GM12872 (cell line): ENCODE measurements at regions not wholly inside any gene's neighbourhood (a gene's known extent, or its start where the extent isn't known, plus 50 kb on each side); places are given as distances from the start of the nearest gene placed in this dataset.

Source experiments
- TF ChIP-seq, protein P1 (sequence below): IDR thresholded peaks from 3 replicates; pipeline ENCODE4 v1.5.1; 2011; ENCODE audit warnings: low read depth, mild to moderate bottlenecking, low read length, moderate library complexity; ENCODE audit not compliant: insufficient read depth

DNA sequence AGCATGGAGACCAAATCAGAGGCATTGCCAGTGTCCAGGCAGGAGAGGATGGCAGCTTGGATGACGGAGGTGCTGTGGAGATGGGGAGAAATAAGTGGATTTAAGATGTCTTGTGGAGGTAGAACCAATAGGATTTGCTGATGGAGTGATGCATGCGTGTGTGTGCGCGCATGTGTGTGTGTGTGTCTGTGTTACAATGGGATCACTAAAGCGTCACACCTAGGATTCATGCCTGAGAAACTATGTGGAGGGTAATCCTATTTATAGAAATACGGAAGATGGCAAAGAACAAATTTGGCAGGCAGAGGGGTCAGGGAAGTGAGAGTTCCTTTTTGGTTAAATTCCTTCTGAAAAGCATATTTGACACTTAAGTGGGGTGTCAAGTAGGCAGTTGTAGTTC lies 64.8 kb upstream of the ARL8B start:
- TF ChIP-seq, protein P1, sequence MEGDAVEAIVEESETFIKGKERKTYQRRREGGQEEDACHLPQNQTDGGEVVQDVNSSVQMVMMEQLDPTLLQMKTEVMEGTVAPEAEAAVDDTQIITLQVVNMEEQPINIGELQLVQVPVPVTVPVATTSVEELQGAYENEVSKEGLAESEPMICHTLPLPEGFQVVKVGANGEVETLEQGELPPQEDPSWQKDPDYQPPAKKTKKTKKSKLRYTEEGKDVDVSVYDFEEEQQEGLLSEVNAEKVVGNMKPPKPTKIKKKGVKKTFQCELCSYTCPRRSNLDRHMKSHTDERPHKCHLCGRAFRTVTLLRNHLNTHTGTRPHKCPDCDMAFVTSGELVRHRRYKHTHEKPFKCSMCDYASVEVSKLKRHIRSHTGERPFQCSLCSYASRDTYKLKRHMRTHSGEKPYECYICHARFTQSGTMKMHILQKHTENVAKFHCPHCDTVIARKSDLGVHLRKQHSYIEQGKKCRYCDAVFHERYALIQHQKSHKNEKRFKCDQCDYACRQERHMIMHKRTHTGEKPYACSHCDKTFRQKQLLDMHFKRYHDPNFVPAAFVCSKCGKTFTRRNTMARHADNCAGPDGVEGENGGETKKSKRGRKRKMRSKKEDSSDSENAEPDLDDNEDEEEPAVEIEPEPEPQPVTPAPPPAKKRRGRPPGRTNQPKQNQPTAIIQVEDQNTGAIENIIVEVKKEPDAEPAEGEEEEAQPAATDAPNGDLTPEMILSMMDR = no peak

DNA sequence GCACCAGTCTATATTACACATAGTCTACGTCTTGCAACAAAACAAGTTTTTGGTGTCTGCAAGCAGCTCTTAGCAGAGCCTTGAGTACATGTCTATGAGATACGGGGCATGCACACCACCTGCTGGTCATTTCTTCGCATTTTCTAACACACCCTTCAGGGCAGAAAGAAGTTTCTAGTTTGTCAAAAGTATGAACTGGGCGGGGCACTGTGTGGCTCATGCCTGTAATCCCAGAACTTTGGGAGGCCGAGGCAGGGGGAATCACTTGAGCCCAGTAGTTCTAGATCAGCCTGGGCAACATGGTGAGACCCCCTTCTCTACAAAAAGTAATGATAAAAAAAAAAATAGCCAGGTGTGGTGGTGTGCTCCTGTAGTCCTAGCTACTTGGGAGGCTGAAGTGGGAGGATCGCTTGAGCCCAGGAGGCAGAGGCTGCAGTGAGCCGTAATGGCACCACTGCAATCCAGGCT lies 64.2 kb upstream of the ARL8B start:
- TF ChIP-seq, protein P1 = peak; percentile 73

DNA sequence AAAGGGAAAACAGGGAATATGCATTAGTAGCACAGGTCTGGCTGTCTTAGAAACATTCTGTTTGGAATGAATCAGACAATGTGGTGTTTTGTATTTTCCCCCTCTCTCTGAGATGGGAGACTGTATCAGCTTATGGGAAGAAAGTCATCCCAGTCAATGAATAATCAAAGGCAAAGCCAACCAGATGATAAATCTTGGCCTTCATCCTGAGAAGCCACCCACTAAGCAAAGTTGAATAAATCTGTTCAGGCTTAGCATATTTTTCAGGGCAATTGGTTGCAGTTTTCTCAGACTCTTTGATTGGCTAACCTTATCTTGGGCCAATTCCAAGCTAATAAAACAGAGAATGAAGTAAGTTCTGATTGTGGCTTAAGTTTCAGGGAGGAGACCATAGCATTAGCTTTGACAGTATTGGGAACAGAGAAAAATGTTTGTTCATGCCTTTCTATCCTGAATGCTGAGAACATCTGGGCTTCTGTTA lies 63.6 kb upstream of the ARL8B start:
- TF ChIP-seq, protein P1 = no peak

DNA sequence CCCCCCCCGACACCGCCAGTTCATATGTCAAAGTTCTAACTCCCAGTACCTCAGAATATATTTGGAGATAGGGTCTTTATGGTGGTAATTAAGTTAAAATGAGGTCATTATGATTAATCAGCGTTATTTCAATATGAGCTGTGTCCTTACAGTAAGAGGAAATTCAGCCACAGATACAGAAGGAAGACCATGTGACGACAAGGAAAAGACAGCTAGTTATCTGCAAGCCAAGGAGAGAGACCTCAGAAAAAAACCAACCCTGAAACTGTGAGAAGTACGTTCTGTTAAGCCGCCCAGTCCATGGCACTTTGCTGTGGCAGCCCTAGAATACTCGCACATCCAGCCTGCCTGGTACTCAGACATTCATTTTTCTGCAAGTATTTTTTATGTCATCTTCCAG lies 62.3 kb upstream of the ARL8B start:
- TF ChIP-seq, protein P1 = no peak

DNA sequence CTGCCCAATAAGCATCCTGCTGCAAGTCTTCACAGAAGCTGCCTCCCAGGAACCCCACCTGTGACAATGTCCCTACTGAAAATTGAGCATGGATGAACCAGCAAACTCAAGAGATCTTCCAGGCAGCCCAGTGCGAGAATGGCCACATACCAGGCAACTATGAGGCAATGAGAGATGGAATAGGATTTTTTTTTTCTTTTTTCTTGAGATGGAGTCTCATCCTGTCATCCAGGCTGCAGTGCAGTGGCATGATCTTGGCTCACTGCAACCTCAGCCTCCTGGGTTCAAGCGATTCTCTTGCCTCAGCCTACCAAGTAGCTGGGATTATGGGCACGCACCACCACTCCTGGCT lies 60.9 kb upstream of the ARL8B start:
- TF ChIP-seq, protein P1 = no peak

DNA sequence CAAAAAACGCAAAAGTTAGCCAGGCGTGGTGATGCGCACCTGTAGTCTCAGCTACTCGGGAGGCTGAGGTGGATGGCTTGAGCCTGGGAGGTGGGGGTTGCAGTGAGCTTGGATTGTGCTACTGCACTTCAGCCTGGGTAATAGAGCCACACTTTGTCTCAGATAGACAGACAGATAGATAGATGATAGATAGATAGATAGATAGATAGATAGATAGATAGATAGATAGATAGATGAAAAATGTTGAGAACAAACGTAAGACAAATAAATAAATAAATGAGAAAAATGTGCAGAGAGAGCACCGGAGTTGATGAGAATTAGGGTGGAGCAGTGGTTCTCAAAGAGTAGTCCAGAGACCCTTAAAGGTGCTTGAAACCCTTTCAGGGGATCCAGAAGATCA lies 58.4 kb upstream of the ARL8B start:
- TF ChIP-seq, protein P1 = no peak

DNA sequence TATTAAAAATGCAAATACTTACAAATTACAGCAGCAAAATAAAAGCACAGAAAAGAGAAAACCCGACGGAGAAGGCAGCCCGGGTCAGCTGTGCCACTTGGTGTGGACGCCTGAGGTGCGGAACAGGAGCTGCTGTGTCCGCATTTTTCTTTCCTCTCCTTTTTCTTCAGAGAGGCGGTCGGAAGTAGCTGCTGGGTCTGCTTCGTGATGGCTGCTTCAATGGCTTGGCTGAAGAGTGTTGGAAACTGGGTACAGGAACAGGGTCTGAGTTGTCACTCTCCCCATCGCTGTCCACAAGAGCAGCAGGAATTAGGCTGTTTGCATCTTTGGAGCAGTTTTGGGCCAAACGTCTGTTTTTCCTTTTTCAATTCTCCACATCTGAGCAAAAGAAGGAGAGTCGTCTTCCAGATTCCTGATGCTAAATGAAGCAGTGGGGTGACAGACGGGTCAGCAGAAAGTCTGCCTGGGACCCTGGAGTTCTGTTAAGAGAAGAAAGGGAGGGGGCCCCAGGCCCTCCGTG lies 53.5 kb upstream of the ARL8B start:
- TF ChIP-seq, protein P1 = no peak
